C4-2B (cell line): ENCODE measurements at regions not wholly inside any gene's neighbourhood (a gene's known extent, or its start where the extent isn't known, plus 50 kb on each side); places are given as distances from the start of the nearest gene placed in this dataset.

Experiments
- CTCF ChIP-seq: fragments of 450-650 bp; conservative IDR thresholded peaks from 2 replicates; pipeline ENCODE4 v1.5.1; 2017; ENCODE audit warnings: mild to moderate bottlenecking
- ZFX ChIP-seq: fragments of 450-650 bp; IDR thresholded peaks from 2 replicates; pipeline ENCODE4 v1.6.1; 2017

DNA sequence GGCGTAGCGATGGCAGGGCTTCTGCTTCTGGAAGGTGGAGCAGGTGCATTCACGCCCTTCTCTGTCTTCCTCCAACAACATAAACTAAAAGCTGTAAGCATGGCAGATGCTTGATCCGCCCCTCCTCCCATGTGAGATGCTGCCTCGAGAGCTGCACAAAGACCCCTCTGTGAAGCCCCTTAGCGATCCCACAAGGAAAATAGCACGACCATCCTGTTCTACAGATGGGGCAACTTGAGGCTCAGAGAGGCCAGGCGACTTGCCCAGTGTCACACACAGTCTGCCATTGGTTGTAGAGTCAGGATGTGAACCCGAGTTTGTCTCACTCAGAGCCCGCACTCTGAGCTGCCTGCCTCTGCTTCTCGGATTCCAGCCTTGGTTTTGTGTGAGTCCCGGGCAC is 144.4 kb downstream of the SCARB1 start:
- TF ChIP-seq CTCF (no peak), ZFX (no peak)
